Endothelial cell of umbilical vein (primary cell): ENCODE measurements at regions not wholly inside any gene's neighbourhood (a gene's known extent, or its start where the extent isn't known, plus 50 kb on each side); places are given as distances from the start of the nearest gene placed in this dataset.
A peak's percentile ranks its signal among the peaks of the same experiment; 100 is the strongest.

Experiments used
- POLR2A ChIP-seq: IDR thresholded peaks from 2 replicates; pipeline ENCODE4 v1.6.1; 2012; ENCODE audit warnings: low read depth, mild to moderate bottlenecking, control low read depth, low read length
- POLR2AphosphoS5 ChIP-seq: IDR thresholded peaks from 2 replicates; pipeline ENCODE4 v1.6.1; 2012; ENCODE audit warnings: low read depth, mild to moderate bottlenecking, control low read depth, low read length, moderate library complexity; ENCODE audit not compliant: insufficient read depth
- TF ChIP-seq, protein P1 (sequence below), 2 donors: IDR thresholded peaks; 1 replicate in 1 of 2; 2 replicates in 1 of 2; pipeline ENCODE4 v1.5.1; 2011; ENCODE audit warnings: low read length in 2 of 2, mild to moderate bottlenecking in 2 of 2, moderate library complexity in 2 of 2, control low read depth in 1 of 2, inconsistent platforms in 1 of 2, low read depth in 1 of 2; ENCODE audit not compliant: insufficient read depth in 1 of 2; ENCODE audit errors: extremely low read depth in 1 of 2

DNA sequence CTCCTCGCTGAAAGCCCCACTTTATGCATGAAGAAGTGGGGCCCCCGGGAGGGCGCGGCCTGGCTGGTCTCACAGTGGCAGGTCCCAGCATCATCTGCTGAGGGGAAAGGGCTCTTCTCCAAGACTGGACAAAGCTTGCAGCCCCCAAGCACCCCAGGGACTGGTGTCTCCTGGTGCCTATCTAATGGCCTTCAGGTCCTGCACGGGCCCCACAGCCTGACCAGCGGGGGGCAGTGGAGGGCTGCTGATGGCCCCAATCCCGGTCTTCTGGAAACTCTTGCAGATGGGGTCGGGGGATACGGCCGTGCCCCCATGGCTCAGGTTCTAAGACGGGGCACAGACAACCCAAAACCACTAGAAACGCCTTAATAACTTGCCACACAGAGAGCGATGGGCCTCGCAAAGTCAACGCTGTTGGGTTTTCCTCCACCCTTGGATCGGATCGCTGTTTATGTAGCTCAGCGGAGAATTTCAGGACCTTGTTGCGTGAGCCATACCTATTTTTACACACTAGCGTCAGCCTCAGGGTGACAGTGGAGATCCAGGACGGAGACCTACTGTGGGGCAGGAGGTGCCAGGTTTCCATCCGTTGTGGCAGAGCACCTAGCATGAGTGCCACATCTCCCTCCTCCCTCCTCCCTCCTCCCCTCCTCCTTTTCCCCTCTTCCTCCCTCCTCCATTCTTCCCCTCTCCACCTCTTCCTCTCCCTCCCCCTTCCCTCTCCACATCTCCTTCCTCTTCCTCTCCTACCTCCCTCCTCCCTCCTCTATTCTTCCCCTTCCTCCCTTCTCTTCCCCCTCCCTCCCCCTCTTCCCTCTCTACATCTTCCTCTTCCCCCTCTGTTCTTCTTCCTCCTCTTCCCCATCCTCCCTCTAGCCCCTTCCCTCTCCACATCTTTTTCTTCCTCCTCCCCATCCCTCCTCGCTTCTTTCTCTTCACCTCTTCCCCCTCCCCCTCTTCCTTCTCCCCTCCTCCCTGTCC lies 79.3 kb upstream of the ALDH1L1 start:
- TF ChIP-seq, protein P1, sequence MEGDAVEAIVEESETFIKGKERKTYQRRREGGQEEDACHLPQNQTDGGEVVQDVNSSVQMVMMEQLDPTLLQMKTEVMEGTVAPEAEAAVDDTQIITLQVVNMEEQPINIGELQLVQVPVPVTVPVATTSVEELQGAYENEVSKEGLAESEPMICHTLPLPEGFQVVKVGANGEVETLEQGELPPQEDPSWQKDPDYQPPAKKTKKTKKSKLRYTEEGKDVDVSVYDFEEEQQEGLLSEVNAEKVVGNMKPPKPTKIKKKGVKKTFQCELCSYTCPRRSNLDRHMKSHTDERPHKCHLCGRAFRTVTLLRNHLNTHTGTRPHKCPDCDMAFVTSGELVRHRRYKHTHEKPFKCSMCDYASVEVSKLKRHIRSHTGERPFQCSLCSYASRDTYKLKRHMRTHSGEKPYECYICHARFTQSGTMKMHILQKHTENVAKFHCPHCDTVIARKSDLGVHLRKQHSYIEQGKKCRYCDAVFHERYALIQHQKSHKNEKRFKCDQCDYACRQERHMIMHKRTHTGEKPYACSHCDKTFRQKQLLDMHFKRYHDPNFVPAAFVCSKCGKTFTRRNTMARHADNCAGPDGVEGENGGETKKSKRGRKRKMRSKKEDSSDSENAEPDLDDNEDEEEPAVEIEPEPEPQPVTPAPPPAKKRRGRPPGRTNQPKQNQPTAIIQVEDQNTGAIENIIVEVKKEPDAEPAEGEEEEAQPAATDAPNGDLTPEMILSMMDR (IDR thresholded peaks at IDR 0.05; ENCODE audit: extremely low read depth in 1 of 2, insufficient read depth in 1 of 2, low read depth in 1 of 2, low read length in 2 of 2), result peak; percentile 86 to 88
- TF ChIP-seq POLR2AphosphoS5 (no peak), POLR2A (no peak)
